ENCODE measurements at regions not wholly inside any gene's neighbourhood (a gene's known extent, or its start where the extent isn't known, plus 50 kb on each side); places are given as distances from the start of the nearest gene placed in this dataset.

- no peak overlapping the region for H3K4me3 ChIP-seq (ENCODE audit: insufficient read depth, low read depth, low read length)
These were observed 466.9 kb upstream of the STXBP6 start for GRCh38 chr14:25516838-25517237.

GRCh38 chr14:25508845-25509244 lies 458.9 kb upstream of the STXBP6 start:
- H3K9me3 ChIP-seq (ENCODE audit: control insufficient read depth, low read length) = no peaks in the 10 kb centered on the region
- no peaks in the 10 kb centered on the region for H3K27me3 ChIP-seq (ENCODE audit: control insufficient read depth, insufficient read depth, low read length, poor library complexity, severe bottlenecking)
- no peaks in the 10 kb centered on the region for H3K36me3 ChIP-seq (ENCODE audit: control insufficient read depth, insufficient read depth, low read length)
- H3K27ac ChIP-seq (ENCODE audit: insufficient read depth, low read depth, low read length, poor library complexity, severe bottlenecking) = no peak overlapping the region
- 86 to 98% methylated on average over 1 to 2 of the region's 2 CpGs for WGBS, 2 experiments
- no peaks in the 10 kb centered on the region for H3K4me1 ChIP-seq (ENCODE audit: control insufficient read depth, insufficient read depth, low read length)
- H3K4me3 ChIP-seq (ENCODE audit: insufficient read depth, low read depth, low read length) = no peak overlapping the region

More at GRCh38 chr14:25516838-25517237, 466.9 kb upstream of the STXBP6 start:
- H3K27me3 ChIP-seq (ENCODE audit: control insufficient read depth, insufficient read depth, low read length, poor library complexity, severe bottlenecking) = no peaks in the 10 kb centered on the region
- no peaks in the 10 kb centered on the region for H3K4me1 ChIP-seq (ENCODE audit: control insufficient read depth, insufficient read depth, low read length)
- no peak overlapping the region for H3K27ac ChIP-seq (ENCODE audit: insufficient read depth, low read depth, low read length, poor library complexity, severe bottlenecking)
- H3K36me3 ChIP-seq (ENCODE audit: control insufficient read depth, insufficient read depth, low read length) = no peaks in the 10 kb centered on the region
- no peaks in the 10 kb centered on the region for H3K9me3 ChIP-seq (ENCODE audit: control insufficient read depth, low read length)

GRCh38 chr14:25501749-25502148 lies 451.8 kb upstream of the STXBP6 start:
- Histone ChIP-seq H3K4me3 (ENCODE audit: insufficient read depth, low read depth, low read length) (no peak overlapping the region), H3K4me1 (ENCODE audit: control insufficient read depth, insufficient read depth, low read length) (no peaks in the 10 kb centered on the region)
- WGBS, 2 experiments = 81 to 98% methylated on average over 5 to 6 of the region's 6 CpGs

GRCh38 chr14:25488961-25489360 lies 439.0 kb upstream of the STXBP6 start:
- H3K27ac ChIP-seq (ENCODE audit: insufficient read depth, low read depth, low read length, poor library complexity, severe bottlenecking) = no peak overlapping the region
- no peaks in the 10 kb centered on the region for H3K4me1 ChIP-seq (ENCODE audit: control insufficient read depth, insufficient read depth, low read length)
- WGBS, 2 experiments = 86 to 100% methylated on average over 1 to 2 of the region's 3 CpGs
- no peak overlapping the region for H3K4me3 ChIP-seq (ENCODE audit: insufficient read depth, low read depth, low read length)
- no peaks in the 10 kb centered on the region for H3K27me3 ChIP-seq (ENCODE audit: control insufficient read depth, insufficient read depth, low read length, poor library complexity, severe bottlenecking)
- H3K9me3 ChIP-seq (ENCODE audit: control insufficient read depth, low read length) = no peaks in the 10 kb centered on the region
- H3K36me3 ChIP-seq (ENCODE audit: control insufficient read depth, insufficient read depth, low read length) = no peaks in the 10 kb centered on the region

More at GRCh38 chr14:25501749-25502148, 451.8 kb upstream of the STXBP6 start:
- no peaks in the 10 kb centered on the region for H3K36me3 ChIP-seq (ENCODE audit: control insufficient read depth, insufficient read depth, low read length)
- H3K27me3 ChIP-seq (ENCODE audit: control insufficient read depth, insufficient read depth, low read length, poor library complexity, severe bottlenecking) = no peaks in the 10 kb centered on the region
- H3K27ac ChIP-seq (ENCODE audit: insufficient read depth, low read depth, low read length, poor library complexity, severe bottlenecking) = no peak overlapping the region
- H3K9me3 ChIP-seq (ENCODE audit: control insufficient read depth, low read length) = no peaks in the 10 kb centered on the region

- WGBS, 2 experiments = 84% methylated on average over 1 of the region's 1 CpG
These were observed 435.4 kb upstream of the STXBP6 start for GRCh38 chr14:25485381-25485780.

GRCh38 chr14:25484906-25485305 lies 435.0 kb upstream of the STXBP6 start:
- 91 to 95% methylated on average over 1 of the region's 1 CpG for WGBS, 2 experiments
- H3K27me3 ChIP-seq (ENCODE audit: control insufficient read depth, insufficient read depth, low read length, poor library complexity, severe bottlenecking) = no peaks in the 10 kb centered on the region
- H3K4me1 ChIP-seq (ENCODE audit: control insufficient read depth, insufficient read depth, low read length) = no peaks in the 10 kb centered on the region
- no peak overlapping the region for H3K4me3 ChIP-seq (ENCODE audit: insufficient read depth, low read depth, low read length)
- H3K9me3 ChIP-seq (ENCODE audit: control insufficient read depth, low read length) = no peaks in the 10 kb centered on the region
- no peaks in the 10 kb centered on the region for H3K36me3 ChIP-seq (ENCODE audit: control insufficient read depth, insufficient read depth, low read length)
- H3K27ac ChIP-seq (ENCODE audit: insufficient read depth, low read depth, low read length, poor library complexity, severe bottlenecking) = no peak overlapping the region

More at GRCh38 chr14:25485381-25485780, 435.4 kb upstream of the STXBP6 start:
- Histone ChIP-seq H3K4me3 (ENCODE audit: insufficient read depth, low read depth, low read length) (no peak overlapping the region), H3K27me3 (ENCODE audit: control insufficient read depth, insufficient read depth, low read length, poor library complexity, severe bottlenecking) (no peaks in the 10 kb centered on the region), H3K27ac (ENCODE audit: insufficient read depth, low read depth, low read length, poor library complexity, severe bottlenecking) (no peak overlapping the region), H3K9me3 (ENCODE audit: control insufficient read depth, low read length) (no peaks in the 10 kb centered on the region), H3K4me1 (ENCODE audit: control insufficient read depth, insufficient read depth, low read length) (no peaks in the 10 kb centered on the region), H3K36me3 (ENCODE audit: control insufficient read depth, insufficient read depth, low read length) (no peaks in the 10 kb centered on the region)

GRCh38 chr14:25484235-25484634 lies 434.3 kb upstream of the STXBP6 start:
- 100% methylated on average over 1 of the region's 1 CpG for WGBS, 2 experiments
- Histone ChIP-seq H3K4me3 (ENCODE audit: insufficient read depth, low read depth, low read length) (no peak overlapping the region), H3K36me3 (ENCODE audit: control insufficient read depth, insufficient read depth, low read length) (no peaks in the 10 kb centered on the region), H3K9me3 (ENCODE audit: control insufficient read depth, low read length) (no peaks in the 10 kb centered on the region), H3K27ac (ENCODE audit: insufficient read depth, low read depth, low read length, poor library complexity, severe bottlenecking) (no peak overlapping the region), H3K27me3 (ENCODE audit: control insufficient read depth, insufficient read depth, low read length, poor library complexity, severe bottlenecking) (no peaks in the 10 kb centered on the region), H3K4me1 (ENCODE audit: control insufficient read depth, insufficient read depth, low read length) (no peaks in the 10 kb centered on the region)

- no peak overlapping the region for H3K4me3 ChIP-seq (ENCODE audit: insufficient read depth, low read depth, low read length)
- H3K9me3 ChIP-seq (ENCODE audit: control insufficient read depth, low read length) = no peaks in the 10 kb centered on the region
- no peaks in the 10 kb centered on the region for H3K27me3 ChIP-seq (ENCODE audit: control insufficient read depth, insufficient read depth, low read length, poor library complexity, severe bottlenecking)
- no peaks in the 10 kb centered on the region for H3K36me3 ChIP-seq (ENCODE audit: control insufficient read depth, insufficient read depth, low read length)
- H3K27ac ChIP-seq (ENCODE audit: insufficient read depth, low read depth, low read length, poor library complexity, severe bottlenecking) = no peak overlapping the region
- no peaks in the 10 kb centered on the region for H3K4me1 ChIP-seq (ENCODE audit: control insufficient read depth, insufficient read depth, low read length)
- 93 to 94% methylated on average over 2 of the region's 2 CpGs for WGBS, 2 experiments
These were observed 427.6 kb upstream of the STXBP6 start for GRCh38 chr14:25477316-25478098.

GRCh38 chr14:25472700-25473099 lies 422.8 kb upstream of the STXBP6 start:
- 88 to 96% methylated on average over 1 of the region's 1 CpG for WGBS, 2 experiments
- no peaks in the 10 kb centered on the region for H3K27me3 ChIP-seq (ENCODE audit: control insufficient read depth, insufficient read depth, low read length, poor library complexity, severe bottlenecking)

GRCh38 chr14:25464772-25465171 lies 414.8 kb upstream of the STXBP6 start:
- no peaks in the 10 kb centered on the region for H3K27me3 ChIP-seq (ENCODE audit: control insufficient read depth, insufficient read depth, low read length, poor library complexity, severe bottlenecking)
- no peak overlapping the region for H3K4me3 ChIP-seq (ENCODE audit: insufficient read depth, low read depth, low read length)
- peaks cover 2% of the 10 kb centered on the region for H3K9me3 ChIP-seq (ENCODE audit: control insufficient read depth, low read length)
- no peak overlapping the region for H3K27ac ChIP-seq (ENCODE audit: insufficient read depth, low read depth, low read length, poor library complexity, severe bottlenecking)
- H3K4me1 ChIP-seq (ENCODE audit: control insufficient read depth, insufficient read depth, low read length) = peaks cover 3% of the 10 kb centered on the region
- no peaks in the 10 kb centered on the region for H3K36me3 ChIP-seq (ENCODE audit: control insufficient read depth, insufficient read depth, low read length)

More at GRCh38 chr14:25472700-25473099, 422.8 kb upstream of the STXBP6 start:
- no peaks in the 10 kb centered on the region for H3K36me3 ChIP-seq (ENCODE audit: control insufficient read depth, insufficient read depth, low read length)
- no peaks in the 10 kb centered on the region for H3K9me3 ChIP-seq (ENCODE audit: control insufficient read depth, low read length)
- H3K4me3 ChIP-seq (ENCODE audit: insufficient read depth, low read depth, low read length) = no peak overlapping the region
- no peaks in the 10 kb centered on the region for H3K4me1 ChIP-seq (ENCODE audit: control insufficient read depth, insufficient read depth, low read length)
- no peak overlapping the region for H3K27ac ChIP-seq (ENCODE audit: insufficient read depth, low read depth, low read length, poor library complexity, severe bottlenecking)

All from ectodermal cell (in vitro differentiated cells).